ENCODE measurements at regions not wholly inside any gene's neighbourhood (a gene's known extent, or its start where the extent isn't known, plus 50 kb on each side); places are given as distances from the start of the nearest gene placed in this dataset.

DNA sequence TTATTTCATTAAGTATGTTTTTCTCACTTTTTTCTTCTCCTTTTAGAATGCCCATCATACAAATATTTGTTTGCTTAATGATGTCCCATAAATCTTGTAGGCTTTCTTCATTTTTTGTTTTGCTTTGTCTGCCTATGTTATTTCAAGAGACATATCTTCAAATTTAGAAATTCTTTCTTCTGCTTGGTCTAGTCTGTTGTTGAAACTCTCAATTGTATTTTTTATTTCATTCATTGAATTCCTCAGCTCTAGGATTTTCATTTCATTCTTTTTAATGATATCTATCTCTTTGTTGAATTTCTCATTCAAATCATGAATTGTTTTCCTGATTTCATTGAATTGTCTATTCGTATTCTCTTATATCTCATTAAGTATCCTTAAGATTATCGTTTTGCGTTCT, 125.1 kb upstream of the VIPR2 start:
- TF ChIP-seq, protein P1, sequence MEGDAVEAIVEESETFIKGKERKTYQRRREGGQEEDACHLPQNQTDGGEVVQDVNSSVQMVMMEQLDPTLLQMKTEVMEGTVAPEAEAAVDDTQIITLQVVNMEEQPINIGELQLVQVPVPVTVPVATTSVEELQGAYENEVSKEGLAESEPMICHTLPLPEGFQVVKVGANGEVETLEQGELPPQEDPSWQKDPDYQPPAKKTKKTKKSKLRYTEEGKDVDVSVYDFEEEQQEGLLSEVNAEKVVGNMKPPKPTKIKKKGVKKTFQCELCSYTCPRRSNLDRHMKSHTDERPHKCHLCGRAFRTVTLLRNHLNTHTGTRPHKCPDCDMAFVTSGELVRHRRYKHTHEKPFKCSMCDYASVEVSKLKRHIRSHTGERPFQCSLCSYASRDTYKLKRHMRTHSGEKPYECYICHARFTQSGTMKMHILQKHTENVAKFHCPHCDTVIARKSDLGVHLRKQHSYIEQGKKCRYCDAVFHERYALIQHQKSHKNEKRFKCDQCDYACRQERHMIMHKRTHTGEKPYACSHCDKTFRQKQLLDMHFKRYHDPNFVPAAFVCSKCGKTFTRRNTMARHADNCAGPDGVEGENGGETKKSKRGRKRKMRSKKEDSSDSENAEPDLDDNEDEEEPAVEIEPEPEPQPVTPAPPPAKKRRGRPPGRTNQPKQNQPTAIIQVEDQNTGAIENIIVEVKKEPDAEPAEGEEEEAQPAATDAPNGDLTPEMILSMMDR (IDR thresholded peaks at IDR 0.05), result no peak
- TF ChIP-seq POLR2AphosphoS5 (IDR thresholded peaks at IDR 0.05), result no peak
